HG02798 (cell line): ENCODE measurements at regions not wholly inside any gene's neighbourhood (a gene's known extent, or its start where the extent isn't known, plus 50 kb on each side); places are given as distances from the start of the nearest gene placed in this dataset.

ENCODE experiments used
- ATAC-seq: cut with Tn5 transposase; IDR thresholded peaks from one replicate; pipeline ENCODE4 v1.9.1; 2021; ENCODE audit warnings: mild to moderate bottlenecking; ENCODE audit not compliant: unreplicated experiment, poor library complexity

- no peak for ATAC-seq
These were observed 164.6 kb upstream of the GJB5 start for GRCh38 chr1:34590211-34590623.

GRCh38 chr1:34591751-34592629 lies 162.9 kb upstream of the GJB5 start:
- no peak for ATAC-seq

GRCh38 chr1:34597877-34598514 lies 156.9 kb upstream of the GJB5 start:
- ATAC-seq: no peak

- no peak for ATAC-seq
These were observed 151.9 kb upstream of the GJB5 start for GRCh38 chr1:34602907-34603306.

- ATAC-seq: no peak
These were observed 151.3 kb upstream of the GJB5 start for GRCh38 chr1:34603594-34603993.

- no peak for ATAC-seq
These were observed 148.3 kb upstream of the GJB5 start for GRCh38 chr1:34606504-34606903.

GRCh38 chr1:34610063-34610462 lies 144.8 kb upstream of the GJB5 start:
- no peak for ATAC-seq

- no peak for ATAC-seq
These were observed 143.3 kb upstream of the GJB5 start for GRCh38 chr1:34611571-34611970.

GRCh38 chr1:34612091-34612827 lies 142.6 kb upstream of the GJB5 start:
- ATAC-seq: no peak

GRCh38 chr1:34617321-34618118 lies 137.3 kb upstream of the GJB5 start:
- ATAC-seq: no peak

GRCh38 chr1:34618381-34618780 lies 136.5 kb upstream of the GJB5 start:
- ATAC-seq: no peak

GRCh38 chr1:34619256-34619655 lies 135.6 kb upstream of the GJB5 start:
- no peak for ATAC-seq

- no peak for ATAC-seq
These were observed 132.9 kb upstream of the GJB5 start for GRCh38 chr1:34621916-34622315.

GRCh38 chr1:34625521-34626015 lies 129.3 kb upstream of the GJB5 start:
- no peak for ATAC-seq

GRCh38 chr1:34627465-34628240 lies 127.2 kb upstream of the GJB5 start:
- no peak for ATAC-seq

- no peak for ATAC-seq
These were observed 123.7 kb upstream of the GJB5 start for GRCh38 chr1:34631126-34631525.

GRCh38 chr1:34639701-34640100 lies 115.1 kb upstream of the GJB5 start:
- ATAC-seq: no peak

- no peak for ATAC-seq
These were observed 114.0 kb upstream of the GJB5 start for GRCh38 chr1:34640654-34641401.

- ATAC-seq: no peak
These were observed 112.2 kb upstream of the GJB5 start for GRCh38 chr1:34642679-34643078.
